CD4-positive, CD25-positive, alpha-beta regulatory T cell (primary cell): ENCODE measurements at regions not wholly inside any gene's neighbourhood (a gene's known extent, or its start where the extent isn't known, plus 50 kb on each side); places are given as distances from the start of the nearest gene placed in this dataset.

ENCODE experiments used
- ATAC-seq, 2 donors: fragments of 150-1000 bp; cut with Tn5 transposase; one replicate each; pipeline ENCODE4 v1.10.0; 2021; ENCODE audit warnings: low read depth in 2 of 2, moderate number of reproducible peaks in 2 of 2, moderate library complexity in 1 of 2
- DNase-seq, 3 donors: peaks; one replicate each; pipeline versions ENCODE4 v3.0.0 to v3.0.0-alpha.2; 2012 to 2022; ENCODE audit warnings: mixed read lengths in 1 of 3
- H3K27ac ChIP-seq: one replicate; pipeline ENCODE4 v1.7.0; 2013; ENCODE audit warnings: mild to moderate bottlenecking, low read length; ENCODE audit not compliant: insufficient read depth, poor library complexity, severe bottlenecking
- H3K27me3 ChIP-seq: one replicate; pipeline ENCODE4 v1.7.0; 2013; ENCODE audit warnings: low read length; ENCODE audit not compliant: control insufficient read depth, insufficient read depth
- H3K36me3 ChIP-seq: one replicate; pipeline ENCODE4 v1.7.0; 2013; ENCODE audit warnings: mild to moderate bottlenecking, low read length, moderate library complexity; ENCODE audit not compliant: control insufficient read depth, insufficient read depth
- H3K4me1 ChIP-seq: 2 replicates; pipeline ENCODE4 v1.7.0; 2013; ENCODE audit warnings: mild to moderate bottlenecking, low read length; ENCODE audit not compliant: insufficient read depth, control insufficient read depth, poor library complexity, severe bottlenecking
- H3K4me3 ChIP-seq: one replicate; pipeline ENCODE4 v1.7.0; 2013; ENCODE audit warnings: low read depth, mild to moderate bottlenecking, low read length, moderate library complexity
- H3K9me3 ChIP-seq, 2 experiments: 1 replicate in 1 of 2; 2 replicates in 1 of 2; pipeline ENCODE4 v1.7.0; 2013; ENCODE audit warnings: low read length in 2 of 2, mild to moderate bottlenecking in 1 of 2, moderate library complexity in 1 of 2; ENCODE audit not compliant: control insufficient read depth in 2 of 2
- H3K27ac Mint-ChIP-seq, 3 donors: one replicate each; pipeline ENCODE4 v1.8.0; 2020 to 2022; ENCODE audit warnings: mild to moderate bottlenecking in 3 of 3, mixed read lengths in 3 of 3, moderate library complexity in 2 of 3
- H3K27me3 Mint-ChIP-seq: one replicate; pipeline ENCODE4 v1.8.0; 2022; ENCODE audit warnings: mild to moderate bottlenecking, mixed read lengths
- H3K36me3 Mint-ChIP-seq: one replicate; pipeline ENCODE4 v1.8.0; 2020; ENCODE audit warnings: mixed read lengths
- H3K4me1 Mint-ChIP-seq, 4 donors: one replicate each; pipeline ENCODE4 v1.8.0; 2020 to 2022; ENCODE audit warnings: mixed read lengths in 4 of 4, mild to moderate bottlenecking in 1 of 4
- H3K4me3 Mint-ChIP-seq, 4 donors: one replicate each; pipeline ENCODE4 v1.8.0; 2020 to 2022; ENCODE audit warnings: mild to moderate bottlenecking in 4 of 4, mixed read lengths in 4 of 4, moderate library complexity in 3 of 4
- H3K9me3 Mint-ChIP-seq, 7 donors: one replicate each; pipeline ENCODE4 v1.8.0; 2020 to 2022; ENCODE audit warnings: mixed read lengths in 7 of 7, mild to moderate bottlenecking in 3 of 7, moderate library complexity in 2 of 7

DNA sequence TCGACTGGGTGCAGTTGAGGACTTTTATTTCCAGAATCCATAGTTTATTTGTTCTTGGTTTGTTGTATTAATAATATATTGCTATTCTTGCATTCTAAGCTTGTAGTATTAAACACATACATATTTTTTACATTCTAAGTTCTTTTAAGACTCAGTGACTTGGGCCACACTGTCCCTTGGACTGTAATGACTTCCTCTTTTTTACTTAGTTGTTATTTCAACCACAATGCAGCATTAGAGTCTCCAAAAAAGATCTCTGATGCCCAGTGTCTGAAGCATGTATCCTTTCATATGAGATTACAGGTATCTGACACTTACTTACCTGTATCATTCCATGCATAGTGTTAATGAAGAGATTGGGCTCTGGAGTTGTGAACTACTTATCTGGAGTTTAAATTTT lies 864.9 kb upstream of the PCDH20 start:
- DNase-seq (no peak), ATAC-seq (no peak)
- Mint-ChIP-seq H3K4me1 (no peaks in the 10 kb centered on the region), H3K4me3 (no peak overlapping the region), H3K9me3 (peaks cover 4 to 23% (median 5%) of the 10 kb centered on the region in 7 donors), H3K27me3 (no peaks in the 10 kb centered on the region), H3K27ac (no peak overlapping the region), H3K36me3 (no peaks in the 10 kb centered on the region)
- Histone ChIP-seq H3K36me3 (no peaks in the 10 kb centered on the region), H3K27ac (no peak overlapping the region), H3K4me3 (no peak overlapping the region), H3K9me3 (peaks cover 3% of the 10 kb centered on the region in 2 experiments), H3K27me3 (no peaks in the 10 kb centered on the region), H3K4me1 (no peaks in the 10 kb centered on the region)

DNA sequence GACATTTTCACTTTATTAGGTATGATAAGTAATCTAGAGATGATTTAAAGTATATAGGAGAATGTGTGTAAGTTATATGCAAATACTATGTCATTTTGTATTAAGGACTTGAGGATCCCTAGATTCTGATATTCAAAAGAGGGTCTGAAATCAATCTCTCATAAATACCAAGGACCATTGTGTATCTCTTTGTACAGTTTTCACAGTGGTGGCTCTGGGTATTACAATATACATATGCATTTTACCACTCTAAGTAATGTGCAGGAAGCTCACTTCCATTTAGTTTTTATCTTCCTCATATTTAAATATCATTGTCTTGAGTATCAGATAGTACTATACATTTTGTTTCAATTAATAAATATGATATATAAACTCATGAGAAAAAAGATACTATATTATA lies 862.6 kb upstream of the PCDH20 start:
- Histone ChIP-seq H3K4me3 (no peak overlapping the region), H3K4me1 (no peaks in the 10 kb centered on the region)

DNA sequence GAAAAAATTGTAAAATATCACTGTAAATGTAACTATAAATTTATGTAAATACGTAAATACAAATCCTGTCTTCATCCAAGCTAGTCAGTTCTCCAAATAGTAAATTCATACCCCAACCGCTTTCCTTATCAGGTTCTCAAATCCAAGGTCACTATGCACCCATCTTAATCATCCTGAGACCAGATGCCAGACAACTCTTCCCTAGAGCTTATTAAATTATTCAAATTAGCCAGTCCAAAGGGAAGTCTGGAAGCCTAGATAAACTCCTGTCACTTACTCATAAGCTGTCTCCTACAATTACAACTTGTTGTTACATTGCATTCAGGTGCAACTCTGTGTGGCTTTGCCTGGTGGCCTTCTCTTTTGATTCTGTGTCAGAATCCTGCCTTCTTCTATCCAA lies 836.1 kb upstream of the PCDH20 start:
- no peak overlapping the region for H3K4me3 Mint-ChIP-seq
- H3K4me3 ChIP-seq = no peak overlapping the region
- H3K9me3 ChIP-seq = peaks cover 4 to 19% of the 10 kb centered on the region in 2 experiments
- no peak for ATAC-seq
- H3K36me3 ChIP-seq = no peaks in the 10 kb centered on the region
- H3K27me3 ChIP-seq = no peaks in the 10 kb centered on the region
- DNase-seq = no peak
- no peaks in the 10 kb centered on the region for H3K4me1 Mint-ChIP-seq
- peaks cover 0 to 30% (median 13%) of the 10 kb centered on the region in 7 donors for H3K9me3 Mint-ChIP-seq
- H3K27me3 Mint-ChIP-seq = no peaks in the 10 kb centered on the region
- no peaks in the 10 kb centered on the region for H3K36me3 Mint-ChIP-seq
- H3K27ac Mint-ChIP-seq = no peak overlapping the region
- H3K27ac ChIP-seq = no peak overlapping the region
- no peaks in the 10 kb centered on the region for H3K4me1 ChIP-seq

More for the DNA sequence above, 862.6 kb upstream of the PCDH20 start:
- no peak overlapping the region for H3K27ac ChIP-seq
- no peaks in the 10 kb centered on the region for H3K27me3 Mint-ChIP-seq
- no peaks in the 10 kb centered on the region for H3K36me3 ChIP-seq
- H3K27me3 ChIP-seq = no peaks in the 10 kb centered on the region
- ATAC-seq (no peak), DNase-seq (no peak)
- H3K27ac Mint-ChIP-seq = no peak overlapping the region
- H3K4me3 Mint-ChIP-seq = no peak overlapping the region
- peaks cover 3 to 23% (median 8%) of the 10 kb centered on the region in 7 donors for H3K9me3 Mint-ChIP-seq
- H3K4me1 Mint-ChIP-seq = no peaks in the 10 kb centered on the region
- H3K36me3 Mint-ChIP-seq = no peaks in the 10 kb centered on the region
- peaks cover 2 to 3% of the 10 kb centered on the region in 2 experiments for H3K9me3 ChIP-seq

DNA sequence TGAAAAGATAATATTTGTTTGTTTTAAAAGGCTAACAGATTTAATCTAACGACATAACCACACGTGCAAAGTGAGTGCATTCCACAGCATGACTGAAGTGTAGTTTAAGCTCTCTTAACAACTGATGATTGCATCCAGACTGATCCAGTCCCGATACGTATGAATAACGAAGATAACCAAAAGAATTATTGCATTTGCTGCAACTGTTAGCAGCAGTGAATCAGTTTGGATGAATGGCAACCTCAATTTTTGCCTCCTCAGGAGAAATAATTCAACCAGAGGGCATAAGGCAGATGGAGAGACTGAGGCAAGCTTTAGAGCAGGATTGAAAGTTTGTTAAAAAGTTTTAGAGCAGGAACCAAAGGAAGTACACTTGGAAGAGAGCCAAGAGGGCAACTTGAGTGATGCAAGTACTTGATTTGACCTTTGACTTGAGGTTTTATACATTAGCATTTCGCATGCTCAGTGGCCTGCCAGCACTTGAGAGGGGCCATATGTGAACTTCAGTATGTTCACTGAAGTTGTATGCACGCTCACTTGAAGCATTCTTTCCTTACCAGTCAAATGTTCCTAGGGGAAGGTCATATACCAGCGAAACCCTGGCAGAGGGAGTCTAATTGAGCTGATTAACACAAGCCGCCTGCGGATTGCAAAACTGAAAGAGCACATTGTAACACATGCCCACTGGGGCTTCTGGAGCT lies 835.0 kb upstream of the PCDH20 start:
- Mint-ChIP-seq H3K4me1 (no peaks in the 10 kb centered on the region), H3K27ac (no peak overlapping the region), H3K4me3 (no peak overlapping the region), H3K9me3 (peaks cover 0 to 31% (median 9%) of the 10 kb centered on the region in 7 donors), H3K27me3 (no peaks in the 10 kb centered on the region), H3K36me3 (no peaks in the 10 kb centered on the region)
- Histone ChIP-seq H3K4me3 (no peak overlapping the region), H3K27me3 (no peaks in the 10 kb centered on the region), H3K9me3 (peaks cover 4 to 19% of the 10 kb centered on the region in 2 experiments), H3K4me1 (no peaks in the 10 kb centered on the region), H3K36me3 (no peaks in the 10 kb centered on the region), H3K27ac (no peak overlapping the region)
- DNase-seq (no peak), ATAC-seq (no peak)

DNA sequence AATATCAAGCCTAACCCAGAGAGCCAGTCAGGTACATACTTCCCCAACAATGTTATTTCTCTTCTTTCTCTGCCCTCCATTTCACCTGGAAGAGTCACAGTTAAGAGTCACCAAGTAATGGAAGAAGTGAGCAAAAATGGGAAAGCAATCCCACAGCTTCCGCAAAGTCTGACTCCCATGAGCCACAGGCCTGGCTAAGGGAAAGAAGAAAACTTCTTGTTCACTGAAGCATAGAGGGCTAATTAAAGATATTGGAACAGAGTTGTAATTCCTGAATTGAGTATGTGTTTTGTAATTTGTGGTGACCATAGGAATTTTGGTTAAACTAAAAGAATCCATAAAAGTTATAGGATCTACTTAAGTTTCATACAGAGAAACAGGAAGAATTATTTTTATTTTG lies 830.9 kb upstream of the PCDH20 start:
- Histone ChIP-seq H3K27ac (no peak overlapping the region), H3K36me3 (no peaks in the 10 kb centered on the region), H3K27me3 (no peaks in the 10 kb centered on the region), H3K9me3 (peaks cover 6 to 9% of the 10 kb centered on the region in 2 experiments), H3K4me1 (no peaks in the 10 kb centered on the region), H3K4me3 (no peak overlapping the region)
- H3K4me1 Mint-ChIP-seq = no peaks in the 10 kb centered on the region
- H3K4me3 Mint-ChIP-seq = no peak overlapping the region
- peaks cover 0 to 29% (median 7%) of the 10 kb centered on the region in 7 donors for H3K9me3 Mint-ChIP-seq
- no peak overlapping the region for H3K27ac Mint-ChIP-seq
- H3K36me3 Mint-ChIP-seq = no peaks in the 10 kb centered on the region
- ATAC-seq (no peak), DNase-seq (no peak)
- H3K27me3 Mint-ChIP-seq = no peaks in the 10 kb centered on the region

DNA sequence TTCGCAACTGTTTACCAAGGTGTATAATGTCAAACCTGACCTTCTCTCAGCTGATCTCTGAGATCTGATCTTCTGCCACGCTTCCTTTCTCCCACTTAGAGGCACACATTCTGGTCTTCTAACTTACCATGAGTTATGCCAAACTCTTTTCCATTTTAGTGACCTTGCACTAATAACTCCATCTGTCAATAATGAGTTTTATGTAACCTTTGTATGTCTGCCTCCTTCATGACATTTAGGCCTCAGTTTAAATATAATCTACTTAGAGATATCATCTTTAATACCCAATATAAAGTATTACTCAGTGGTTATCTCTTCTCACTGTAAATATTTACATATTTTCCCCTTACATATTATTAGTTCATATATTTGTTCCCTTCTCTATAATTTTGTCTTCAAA lies 827.5 kb upstream of the PCDH20 start:
- no peaks in the 10 kb centered on the region for H3K36me3 ChIP-seq
- ATAC-seq (no peak), DNase-seq (no peak)
- Mint-ChIP-seq H3K36me3 (no peaks in the 10 kb centered on the region), H3K4me1 (no peaks in the 10 kb centered on the region), H3K9me3 (peaks cover 0 to 16% (median 6%) of the 10 kb centered on the region in 7 donors), H3K27ac (no peak overlapping the region), H3K4me3 (no peak overlapping the region), H3K27me3 (no peaks in the 10 kb centered on the region)
- no peak overlapping the region for H3K4me3 ChIP-seq
- no peak overlapping the region for H3K27ac ChIP-seq
- peaks cover 0 to 4% of the 10 kb centered on the region in 2 experiments for H3K9me3 ChIP-seq
- H3K4me1 ChIP-seq = no peaks in the 10 kb centered on the region
- H3K27me3 ChIP-seq = no peaks in the 10 kb centered on the region

DNA sequence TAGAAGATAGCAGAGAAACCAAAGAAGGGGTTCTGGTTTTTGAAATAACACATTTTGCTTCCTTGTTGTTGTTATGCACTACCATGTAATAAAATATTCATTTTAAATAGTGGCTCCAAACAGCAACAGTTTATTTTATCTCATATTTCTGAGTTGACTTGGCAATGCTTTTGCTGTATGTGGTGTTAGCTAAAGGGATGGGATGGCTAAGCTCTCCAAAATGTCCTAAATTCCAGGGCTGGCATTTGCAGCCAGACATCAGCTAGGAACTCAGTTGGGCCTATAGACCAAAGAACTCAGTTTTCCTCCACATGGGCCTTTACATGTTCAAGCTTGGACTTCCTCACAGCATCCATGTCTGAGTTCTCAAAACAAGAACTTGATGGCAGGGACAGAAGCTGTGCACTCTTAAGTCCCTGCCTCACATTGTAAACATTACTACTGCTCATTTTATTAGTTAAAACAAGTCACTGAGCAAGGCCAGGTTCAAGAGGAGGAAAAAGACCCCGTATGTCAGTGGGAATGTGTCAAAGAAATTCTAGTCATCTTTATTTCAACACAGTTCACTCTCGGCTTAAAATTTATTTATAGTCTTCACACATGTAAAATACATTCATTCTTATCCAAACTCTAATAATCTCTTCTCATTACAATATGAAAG lies 819.3 kb upstream of the PCDH20 start:
- H3K36me3 ChIP-seq = no peaks in the 10 kb centered on the region
- H3K27me3 Mint-ChIP-seq = no peaks in the 10 kb centered on the region
- no peak overlapping the region for H3K4me3 ChIP-seq
- no peak for ATAC-seq
- no peak for DNase-seq
- H3K27ac ChIP-seq = no peak overlapping the region
- no peaks in the 10 kb centered on the region for H3K9me3 ChIP-seq
- no peak overlapping the region for H3K27ac Mint-ChIP-seq
- H3K4me1 ChIP-seq = no peaks in the 10 kb centered on the region
- peaks cover 0 to 18% (median 5%) of the 10 kb centered on the region in 7 donors for H3K9me3 Mint-ChIP-seq
- H3K4me1 Mint-ChIP-seq = no peaks in the 10 kb centered on the region
- H3K36me3 Mint-ChIP-seq = no peaks in the 10 kb centered on the region
- no peaks in the 10 kb centered on the region for H3K27me3 ChIP-seq
- H3K4me3 Mint-ChIP-seq = no peak overlapping the region

DNA sequence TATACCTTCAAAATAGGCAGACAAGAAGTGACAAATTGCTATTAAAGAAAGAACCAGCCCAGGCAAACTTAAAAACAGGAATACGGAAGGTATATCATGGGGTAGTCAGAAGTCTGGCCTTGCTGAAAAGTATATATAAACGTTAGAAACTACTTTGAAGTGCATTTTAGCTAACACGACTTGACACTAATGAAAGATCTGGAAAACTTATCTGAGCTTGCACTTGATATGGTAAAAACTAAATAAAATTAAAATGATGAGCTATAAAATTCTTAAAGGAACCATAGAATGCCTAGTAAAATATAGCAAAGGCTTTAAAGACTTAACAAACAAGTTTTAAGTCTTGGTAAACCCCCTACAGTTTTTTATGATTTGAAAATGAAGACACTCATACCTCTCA lies 795.3 kb upstream of the PCDH20 start:
- Mint-ChIP-seq H3K27me3 (no peaks in the 10 kb centered on the region), H3K36me3 (no peaks in the 10 kb centered on the region), H3K27ac (no peak overlapping the region), H3K9me3 (peaks cover 0 to 23% (median 7%) of the 10 kb centered on the region in 7 donors), H3K4me3 (no peak overlapping the region), H3K4me1 (no peaks in the 10 kb centered on the region)
- H3K4me3 ChIP-seq = no peak overlapping the region
- no peaks in the 10 kb centered on the region for H3K27me3 ChIP-seq
- no peak overlapping the region for H3K27ac ChIP-seq
- peaks cover 0 to 5% of the 10 kb centered on the region in 2 experiments for H3K9me3 ChIP-seq
- no peaks in the 10 kb centered on the region for H3K36me3 ChIP-seq
- H3K4me1 ChIP-seq = no peaks in the 10 kb centered on the region
- DNase-seq (no peak), ATAC-seq (no peak)
